HG03558 (cell line): ENCODE measurements at regions not wholly inside any gene's neighbourhood (a gene's known extent, or its start where the extent isn't known, plus 50 kb on each side); places are given as distances from the start of the nearest gene placed in this dataset.

Experiments
- ATAC-seq: cut with Tn5 transposase; IDR thresholded peaks from one replicate; pipeline ENCODE4 v1.9.1; 2021; ENCODE audit warnings: moderate number of reproducible peaks; ENCODE audit not compliant: unreplicated experiment; ENCODE audit errors: extremely low read depth

GRCh38 chr2:206368484-206368883 is 74.8 kb upstream of the ADAM23 start:
- ATAC-seq: no peak

DNA sequence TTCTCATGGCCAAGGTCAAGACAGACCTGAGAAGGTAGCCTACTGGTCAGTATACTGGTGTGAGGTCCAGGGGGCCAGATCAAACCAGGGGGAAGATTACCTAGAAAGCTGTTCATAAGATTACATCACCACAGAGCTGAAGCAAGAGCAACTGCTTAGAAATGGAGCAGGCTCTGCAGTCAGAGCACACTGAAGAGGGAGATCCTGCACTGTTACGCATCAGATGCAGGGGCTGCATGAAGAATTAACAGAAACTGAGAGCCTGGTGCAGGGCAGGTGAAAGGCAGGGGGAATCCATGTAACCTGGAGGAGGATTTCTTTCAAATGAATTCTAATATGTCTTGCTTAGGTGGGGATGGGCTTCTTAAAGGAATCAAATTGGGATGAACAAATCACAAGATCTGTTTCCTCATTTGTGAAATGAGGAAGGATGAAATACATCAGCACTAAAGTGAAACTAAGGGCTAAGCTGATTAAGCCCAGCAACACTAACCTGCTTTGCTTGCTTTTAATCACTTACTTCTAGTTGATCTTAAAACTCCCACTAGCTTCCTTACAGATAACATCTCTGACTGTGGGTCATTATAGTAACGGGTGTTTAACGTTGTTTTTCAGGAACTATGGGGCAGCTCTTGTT is 74.3 kb upstream of the ADAM23 start:
- no peak for ATAC-seq

GRCh38 chr2:206375956-206376355 is 67.4 kb upstream of the ADAM23 start:
- no peak for ATAC-seq

GRCh38 chr2:206378835-206379234 is 64.5 kb upstream of the ADAM23 start:
- no peak for ATAC-seq

DNA sequence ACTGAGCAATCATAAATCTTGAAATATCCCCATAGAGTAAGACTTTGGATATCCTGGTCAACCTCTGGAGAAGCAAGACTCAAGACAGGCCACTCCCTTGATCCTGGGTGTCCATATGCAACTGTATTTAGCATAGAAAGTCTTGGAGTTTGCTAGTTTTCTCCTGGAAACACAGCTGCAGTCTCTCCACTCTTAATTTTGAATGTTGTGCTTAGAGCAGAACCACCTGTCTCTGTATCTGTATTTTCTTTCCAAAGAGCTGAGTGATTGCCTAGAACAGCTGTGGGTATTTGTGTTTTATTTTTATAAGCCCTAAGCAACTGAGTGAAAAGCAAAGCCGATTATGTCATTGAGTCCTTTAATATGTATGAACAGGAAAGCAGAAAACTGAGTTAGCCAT is 64.1 kb upstream of the ADAM23 start:
- ATAC-seq: no peak

DNA sequence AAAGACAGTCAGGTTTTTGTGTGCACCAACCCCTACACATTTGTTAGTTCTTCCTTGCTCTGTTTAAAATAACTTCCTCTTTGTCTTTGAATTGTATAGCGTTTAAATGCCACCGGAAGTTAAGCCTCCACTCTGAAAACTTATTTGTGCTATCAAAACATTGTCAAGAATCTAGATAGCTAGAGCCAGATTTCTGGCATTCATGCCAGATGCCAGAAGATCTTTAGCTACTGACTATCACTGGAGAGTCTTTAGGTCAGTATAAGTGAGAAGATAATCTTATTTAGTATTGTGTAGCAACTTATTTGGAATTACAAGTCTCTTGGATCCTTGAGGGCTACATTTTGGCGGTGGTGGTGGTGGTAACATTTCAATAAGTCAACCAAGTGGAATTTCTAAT is 63.4 kb upstream of the ADAM23 start:
- no peak for ATAC-seq

DNA sequence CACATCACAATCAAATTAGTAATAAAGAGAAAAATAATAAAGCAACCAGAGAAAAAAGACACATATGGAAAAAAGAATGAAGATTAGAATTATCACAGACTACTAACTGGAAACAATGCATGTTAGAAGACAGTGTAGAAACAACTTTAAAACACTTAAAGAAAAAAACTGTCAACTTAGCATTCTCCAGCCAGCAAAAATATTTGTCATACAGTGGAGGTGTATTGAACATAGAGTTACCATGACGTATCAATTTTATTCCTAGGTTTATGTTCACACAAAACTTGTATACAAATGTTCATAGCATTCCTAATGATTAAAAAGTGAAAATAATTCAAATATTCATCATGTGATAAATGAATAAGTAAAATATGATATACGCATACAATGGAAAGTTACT is 61.5 kb upstream of the ADAM23 start:
- no peak for ATAC-seq

DNA sequence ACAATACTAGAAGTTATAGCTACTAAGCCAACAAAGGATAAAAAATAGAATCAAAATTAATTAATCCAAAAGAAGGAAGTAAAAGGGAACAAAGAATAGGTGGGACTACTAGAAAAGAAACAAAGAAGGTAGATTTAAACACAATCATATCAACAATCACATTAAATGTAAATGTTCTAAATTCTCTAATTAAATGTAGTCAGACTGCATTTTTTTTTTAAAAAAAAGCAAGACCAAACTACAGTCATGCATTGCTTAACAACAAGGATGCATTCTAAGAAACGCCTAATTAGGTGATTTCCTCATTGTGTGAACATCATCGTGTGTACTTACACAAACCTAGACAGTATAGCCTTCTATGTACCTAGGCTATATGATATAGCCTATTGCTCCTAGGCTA is 59.7 kb upstream of the ADAM23 start:
- no peak for ATAC-seq

GRCh38 chr2:206387808-206388207 is 55.5 kb upstream of the ADAM23 start:
- ATAC-seq: no peak

- no peak for ATAC-seq
Measured at GRCh38 chr2:206388698-206389097, 54.6 kb upstream of the ADAM23 start.

GRCh38 chr2:206389164-206389563 is 54.2 kb upstream of the ADAM23 start:
- no peak for ATAC-seq

GRCh38 chr2:206390181-206390580 is 53.2 kb upstream of the ADAM23 start:
- no peak for ATAC-seq

- peak; percentile 84 for ATAC-seq
Measured at GRCh38 chr2:206392118-206392517, 51.2 kb upstream of the ADAM23 start.
